Liver (tissue), 8 donors: ENCODE measurements at regions not wholly inside any gene's neighbourhood (a gene's known extent, or its start where the extent isn't known, plus 50 kb on each side); places are given as distances from the start of the nearest gene placed in this dataset.

ENCODE experiments used
- DNase-seq: peaks from one replicate; pipeline ENCODE4 v3.0.0-alpha.2; 2017; ENCODE audit warnings: low spot score
- H3K27ac ChIP-seq, 2 donors: one replicate each; pipeline ENCODE4 v1.7.0; 2013; ENCODE audit warnings: inconsistent platforms in 2 of 2, low read length in 2 of 2, control low read depth in 1 of 2, low read depth in 1 of 2, mild to moderate bottlenecking in 1 of 2
- H3K27me3 ChIP-seq, 4 donors: one replicate each; pipeline versions ENCODE4 v1.6.1 to v1.7.0; 2013; ENCODE audit warnings: low read length in 3 of 4, inconsistent platforms in 1 of 4, mild to moderate bottlenecking in 1 of 4, moderate library complexity in 1 of 4; ENCODE audit not compliant: control insufficient read depth in 4 of 4, insufficient read depth in 4 of 4
- H3K36me3 ChIP-seq, 4 donors: one replicate each; pipeline versions ENCODE4 v1.6.1 to v1.7.0; 2013; ENCODE audit warnings: low read length in 3 of 4, mild to moderate bottlenecking in 3 of 4, low read depth in 1 of 4, moderate library complexity in 1 of 4; ENCODE audit not compliant: control insufficient read depth in 4 of 4, insufficient read depth in 3 of 4
- H3K4me1 ChIP-seq, 4 donors: one replicate each; pipeline versions ENCODE4 v1.6.1 to v1.7.0; 2013; ENCODE audit warnings: low read length in 3 of 4, mild to moderate bottlenecking in 3 of 4, moderate library complexity in 1 of 4; ENCODE audit not compliant: control insufficient read depth in 4 of 4, insufficient read depth in 4 of 4
- H3K4me3 ChIP-seq, 3 donors: one replicate each; pipeline versions ENCODE4 v1.6.1 to v1.7.0; 2013; ENCODE audit warnings: low read length in 3 of 3, control low read depth in 1 of 3, low read depth in 1 of 3, mild to moderate bottlenecking in 1 of 3
- H3K9ac ChIP-seq, 2 donors: one replicate each; pipeline ENCODE4 v1.7.0; 2013; ENCODE audit warnings: low read length in 2 of 2, mild to moderate bottlenecking in 2 of 2, moderate library complexity in 2 of 2, control low read depth in 1 of 2, low read depth in 1 of 2
- H3K9me3 ChIP-seq, 4 donors: one replicate each; pipeline versions ENCODE4 v1.6.1 to v1.7.0; 2013; ENCODE audit warnings: low read length in 3 of 4; ENCODE audit not compliant: control insufficient read depth in 4 of 4
- ATF3 ChIP-seq: IDR thresholded peaks from 2 replicates; pipeline ENCODE4 v1.6.1; 2016; ENCODE audit warnings: antibody characterized with exemption
- CTCF ChIP-seq: fragments of 150-350 bp; IDR thresholded peaks from 2 replicates; pipeline ENCODE4 v1.5.1; 2017; ENCODE audit warnings: improper control_type of control experiment, low read depth, low read length; ENCODE audit not compliant: missing input control
- EGR1 ChIP-seq, 2 donors: IDR thresholded peaks; 2 replicates each; pipeline ENCODE4 v1.6.1; 2016 to 2018; ENCODE audit warnings: antibody characterized with exemption in 2 of 2, low read depth in 2 of 2
- FOXA1 ChIP-seq: IDR thresholded peaks from 2 replicates; pipeline ENCODE4 v1.6.1; 2016; ENCODE audit warnings: antibody characterized with exemption
- FOXA2 ChIP-seq: IDR thresholded peaks from 2 replicates; pipeline ENCODE4 v1.6.1; 2016; ENCODE audit warnings: antibody characterized with exemption
- GABPA ChIP-seq, 2 donors: IDR thresholded peaks in 1 of 2; conservative IDR thresholded peaks in 1 of 2; 2 replicates each; pipeline ENCODE4 v1.6.1; 2016; ENCODE audit warnings: antibody characterized with exemption in 2 of 2, mild to moderate bottlenecking in 1 of 2, moderate library complexity in 1 of 2
- HNF4A ChIP-seq, 2 donors: conservative IDR thresholded peaks; 2 replicates each; pipeline ENCODE4 v1.6.1; 2016; ENCODE audit warnings: antibody characterized with exemption in 2 of 2, mild to moderate bottlenecking in 2 of 2
- HNF4G ChIP-seq: IDR thresholded peaks from 2 replicates; pipeline ENCODE4 v1.6.1; 2016; ENCODE audit warnings: antibody characterized with exemption
- JUND ChIP-seq, 2 donors: IDR thresholded peaks; 2 replicates each; pipeline ENCODE4 v1.6.1; 2016; ENCODE audit warnings: antibody characterized with exemption in 2 of 2
- MAX ChIP-seq: IDR thresholded peaks from 2 replicates; pipeline ENCODE4 v1.6.1; 2016; ENCODE audit warnings: antibody characterized with exemption
- NR2F2 ChIP-seq: IDR thresholded peaks from 2 replicates; pipeline ENCODE4 v1.6.1; 2016; ENCODE audit warnings: antibody characterized with exemption
- RAD21 ChIP-seq, 2 donors: IDR thresholded peaks; 2 replicates each; pipeline ENCODE4 v1.6.1; 2016; ENCODE audit warnings: antibody characterized with exemption in 2 of 2, mild to moderate bottlenecking in 2 of 2
- REST ChIP-seq: IDR thresholded peaks from 2 replicates; pipeline ENCODE4 v1.6.1; 2016; ENCODE audit warnings: antibody characterized with exemption, mild to moderate bottlenecking
- RXRA ChIP-seq, 2 donors: IDR thresholded peaks; 2 replicates each; pipeline ENCODE4 v1.6.1; 2017 to 2018; ENCODE audit warnings: antibody characterized with exemption in 2 of 2, mild to moderate bottlenecking in 1 of 2
- SP1 ChIP-seq: IDR thresholded peaks from 2 replicates; pipeline ENCODE4 v1.6.1; 2018; ENCODE audit warnings: antibody characterized with exemption, mild to moderate bottlenecking
- TAF1 ChIP-seq: conservative IDR thresholded peaks from 2 replicates; pipeline ENCODE4 v1.6.1; 2016; ENCODE audit warnings: antibody characterized with exemption, mild to moderate bottlenecking
- YY1 ChIP-seq: IDR thresholded peaks from 2 replicates; pipeline ENCODE4 v1.6.1; 2016; ENCODE audit warnings: antibody characterized with exemption, mild to moderate bottlenecking
- ZBTB33 ChIP-seq: IDR thresholded peaks from 2 replicates; pipeline ENCODE4 v1.6.1; 2016; ENCODE audit warnings: antibody characterized with exemption
- WGBS: extraction: QIAGEN DNeasy Blood & Tissue Kit; methylation state at CpG from one replicate; pipeline ENCODE4 v1.1.7; 2013; 5-methylcytosine and 5-hydroxymethylcytosine counted together
- donor health status: healthy.
- donor health status: healthy.
- donor health status: healthy.
- donor health status: healthy.
- donor health status: healthy.

- no peak overlapping the region for H3K4me3 ChIP-seq
- DNase-seq = no peak
These were observed 335.4 kb downstream of the COL12A1 start for GRCh38 chr6:74870403-74870802.

GRCh38 chr6:74867291-74867690, 338.6 kb downstream of the COL12A1 start:
- no peaks in the 10 kb centered on the region for H3K9me3 ChIP-seq
- no peak overlapping the region for H3K27ac ChIP-seq
- TF ChIP-seq CTCF (no peak), JUND (IDR thresholded peaks at IDR 0.05) (no peak), YY1 (no peak), HNF4A (conservative IDR thresholded peaks at IDR 0.05) (no peak), FOXA2 (no peak), RAD21 (IDR thresholded peaks at IDR 0.05) (no peak), SP1 (no peak), GABPA (IDR thresholded peaks at IDR 0.05 in 1 of 2, conservative IDR thresholded peaks at IDR 0.05 in 1 of 2) (no peak), EGR1 (IDR thresholded peaks at IDR 0.05; ENCODE audit: low read depth in 2 of 2) (no peak), TAF1 (no peak), FOXA1 (no peak), NR2F2 (no peak), ZBTB33 (no peak), MAX (no peak), ATF3 (no peak), REST (no peak), HNF4G (no peak), RXRA (IDR thresholded peaks at IDR 0.05) (no peak)
- no peak overlapping the region for H3K4me3 ChIP-seq
- H3K27me3 ChIP-seq = no peaks in the 10 kb centered on the region
- H3K4me1 ChIP-seq = no peaks in the 10 kb centered on the region
- no peak for DNase-seq
- 62% methylated on average over 2 of the region's 2 CpGs for WGBS
- H3K9ac ChIP-seq = no peak overlapping the region
- H3K36me3 ChIP-seq = no peaks in the 10 kb centered on the region

More at GRCh38 chr6:74870403-74870802, 335.4 kb downstream of the COL12A1 start:
- H3K27ac ChIP-seq = no peak overlapping the region
- peaks cover 0 to 2% (median 0%) of the 10 kb centered on the region in 4 donors for H3K9me3 ChIP-seq
- TF ChIP-seq GABPA (IDR thresholded peaks at IDR 0.05 in 1 of 2, conservative IDR thresholded peaks at IDR 0.05 in 1 of 2) = no peak
- H3K27me3 ChIP-seq = no peaks in the 10 kb centered on the region
- H3K9ac ChIP-seq = no peak overlapping the region
- H3K36me3 ChIP-seq = no peaks in the 10 kb centered on the region
- 22% methylated on average over 2 of the region's 2 CpGs for WGBS
- H3K4me1 ChIP-seq = no peaks in the 10 kb centered on the region
